GM19023 (cell line): ENCODE measurements at regions not wholly inside any gene's neighbourhood (a gene's known extent, or its start where the extent isn't known, plus 50 kb on each side); places are given as distances from the start of the nearest gene placed in this dataset.

ENCODE experiments used
- ATAC-seq: cut with Tn5 transposase; IDR thresholded peaks from one replicate; pipeline ENCODE4 v1.9.1; 2021; ENCODE audit warnings: mild to moderate bottlenecking, moderate library complexity; ENCODE audit not compliant: unreplicated experiment

- ATAC-seq, result no peak
Observed at GRCh38 chr2:9086465-9086864, 83.0 kb upstream of the MBOAT2 start.

GRCh38 chr2:9085353-9085752 is 81.9 kb upstream of the MBOAT2 start:
- no peak for ATAC-seq

GRCh38 chr2:9083287-9083686 is 79.8 kb upstream of the MBOAT2 start:
- no peak for ATAC-seq

GRCh38 chr2:9082158-9082557 is 78.7 kb upstream of the MBOAT2 start:
- no peak for ATAC-seq

GRCh38 chr2:9081750-9082149 is 78.3 kb upstream of the MBOAT2 start:
- ATAC-seq, result no peak

- ATAC-seq, result no peak
Observed at GRCh38 chr2:9078405-9078804, 74.9 kb upstream of the MBOAT2 start.

GRCh38 chr2:9077691-9078090 is 74.2 kb upstream of the MBOAT2 start:
- no peak for ATAC-seq

GRCh38 chr2:9076755-9077154 is 73.3 kb upstream of the MBOAT2 start:
- no peak for ATAC-seq

- no peak for ATAC-seq
Observed at GRCh38 chr2:9076210-9076609, 72.7 kb upstream of the MBOAT2 start.

- no peak for ATAC-seq
Observed at GRCh38 chr2:9074930-9075329, 71.4 kb upstream of the MBOAT2 start.

GRCh38 chr2:9071584-9072124 is 68.2 kb upstream of the MBOAT2 start:
- ATAC-seq, result no peak

GRCh38 chr2:9071032-9071431 is 67.5 kb upstream of the MBOAT2 start:
- ATAC-seq, result no peak

GRCh38 chr2:9069543-9069942 is 66.1 kb upstream of the MBOAT2 start:
- ATAC-seq, result no peak

GRCh38 chr2:9065901-9066300 is 62.4 kb upstream of the MBOAT2 start:
- no peak for ATAC-seq

GRCh38 chr2:9063023-9063606 is 59.6 kb upstream of the MBOAT2 start:
- no peak for ATAC-seq

- ATAC-seq, result no peak
Observed at GRCh38 chr2:9060819-9061218, 57.3 kb upstream of the MBOAT2 start.

GRCh38 chr2:9057939-9058761 is 54.7 kb upstream of the MBOAT2 start:
- ATAC-seq, result no peak

GRCh38 chr2:9055471-9055870 is 52.0 kb upstream of the MBOAT2 start:
- no peak for ATAC-seq

- no peak for ATAC-seq
Observed at GRCh38 chr2:9053534-9053931, 50.0 kb upstream of the MBOAT2 start.
